ENCODE measurements at regions not wholly inside any gene's neighbourhood (a gene's known extent, or its start where the extent isn't known, plus 50 kb on each side); places are given as distances from the start of the nearest gene placed in this dataset.

DNA sequence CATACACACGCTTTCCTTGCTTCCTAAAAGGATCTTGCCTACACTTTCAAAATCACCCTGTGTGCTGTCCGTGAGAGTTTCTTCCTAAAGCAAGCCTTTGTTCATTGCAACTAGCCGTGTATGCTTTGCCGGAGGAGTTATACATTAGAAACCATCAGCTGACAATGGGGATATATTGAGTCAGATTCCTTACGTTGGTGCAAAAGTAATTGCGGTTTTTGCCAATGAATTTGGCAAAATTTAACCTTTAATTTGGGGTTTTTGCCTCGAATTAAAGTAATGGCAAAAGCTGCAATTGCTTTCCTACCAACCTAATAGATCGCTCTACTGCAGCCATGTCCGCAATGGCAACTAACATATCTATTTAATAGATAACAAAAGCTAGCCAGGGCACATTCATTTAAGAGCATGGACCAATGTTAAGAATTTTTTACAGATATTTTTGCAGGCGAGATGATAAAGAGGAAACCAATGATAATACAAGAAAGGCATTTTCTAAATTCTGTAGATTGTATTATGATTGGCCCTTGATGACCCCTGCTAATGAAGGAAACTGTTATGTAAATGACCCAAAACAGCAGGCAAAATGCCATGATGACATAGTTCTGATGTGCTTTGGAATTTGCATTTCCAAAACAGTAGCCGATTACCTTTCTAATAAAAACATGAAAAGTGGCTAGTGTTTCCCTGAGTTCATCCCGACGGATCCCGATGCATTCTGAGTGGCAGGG is 184.8 kb upstream of the NRP1 start:
- no peak for TF ChIP-seq POLR2AphosphoS5 (IDR thresholded peaks at IDR 0.05; ENCODE audit: low read depth, low read length)
- TF ChIP-seq TAF1 (IDR thresholded peaks at IDR 0.05; ENCODE audit: low read depth, low read length), result no peak

All from GM12891 (cell line).